Right cardiac atrium (tissue), 5 donors: ENCODE measurements at regions not wholly inside any gene's neighbourhood (a gene's known extent, or its start where the extent isn't known, plus 50 kb on each side); places are given as distances from the start of the nearest gene placed in this dataset.

Experiments
- ATAC-seq, 2 donors: fragments of 200-7000 bp; cut with Tn5 transposase; one replicate each; pipeline versions ENCODE4 v1.8.0 to v1.9.1; 2020; ENCODE audit warnings: moderate library complexity in 2 of 2, mild to moderate bottlenecking in 1 of 2
- DNase-seq, 3 donors: peaks; one replicate each; pipeline ENCODE4 v3.0.0-alpha.2; 2020
- H3K27ac ChIP-seq: one replicate; pipeline ENCODE4 v1.5.1; 2013; ENCODE audit warnings: mild to moderate bottlenecking, low read length, control low read depth, moderate library complexity
- H3K27me3 ChIP-seq: one replicate; pipeline ENCODE4 v1.6.1; 2013; ENCODE audit not compliant: control insufficient read depth, insufficient read depth
- H3K4me1 ChIP-seq: one replicate; pipeline ENCODE4 v1.6.1; 2013; ENCODE audit warnings: low read length; ENCODE audit not compliant: control insufficient read depth, insufficient read depth
- H3K4me3 ChIP-seq: one replicate; pipeline ENCODE4 v1.5.1; 2013; ENCODE audit warnings: low read length, control low read depth
- H3K9me3 ChIP-seq: one replicate; pipeline ENCODE4 v1.6.1; 2013; ENCODE audit warnings: low read length; ENCODE audit not compliant: control insufficient read depth
- WGBS: extraction: QIAGEN DNeasy Blood & Tissue Kit; methylation state at CpG from one replicate; pipeline ENCODE4 v1.1.7; 2013; 5-methylcytosine and 5-hydroxymethylcytosine counted together
- intact Hi-C, 4 donors: fragments of 100-400 bp; cut with DNase I; formaldehyde crosslinking; loops; one replicate each; pipeline versions ENCODE4 v1.11.0 to v1.14.0; 2022 to 2023
- donor health status: healthy with polysubstance abuse.
- donor health status: DM: no; HTN: yes; CAD: no.
- donor health status: DM: no; HTN: no; CAD: no.
- donor health status: DM: no; HTN: yes; CAD: no; lungs with severe emphysema.
- donor health status: DM: yes; HTN: yes; CAD: no.

- no peak for DNase-seq
- WGBS = 84% methylated on average over 1 of the region's 1 CpG
- no peak overlapping the region for H3K4me3 ChIP-seq
- H3K9me3 ChIP-seq = no peaks in the 10 kb centered on the region
- no peaks in the 10 kb centered on the region for H3K4me1 ChIP-seq
- no peaks in the 10 kb centered on the region for H3K27me3 ChIP-seq
- intact Hi-C loops = no loop called here
- no peak for ATAC-seq
- H3K27ac ChIP-seq = no peak overlapping the region
Observed at GRCh38 chr13:72448082-72448481, 279.3 kb downstream of the MZT1 start.

GRCh38 chr13:72444999-72445398, 282.4 kb downstream of the MZT1 start:
- WGBS = 51% methylated on average over 1 of the region's 1 CpG
- no peaks in the 10 kb centered on the region for H3K9me3 ChIP-seq
- ATAC-seq = no peak

GRCh38 chr13:72437458-72437857, 290.0 kb downstream of the MZT1 start:
- no peaks in the 10 kb centered on the region for H3K27me3 ChIP-seq
- DNase-seq = no peak
- WGBS = 37% methylated on average over 1 of the region's 1 CpG
- no peaks in the 10 kb centered on the region for H3K9me3 ChIP-seq
- no peak overlapping the region for H3K27ac ChIP-seq
- H3K4me3 ChIP-seq = no peak overlapping the region
- no peak for ATAC-seq
- intact Hi-C loops = no loop called here
- no peaks in the 10 kb centered on the region for H3K4me1 ChIP-seq

More at GRCh38 chr13:72444999-72445398, 282.4 kb downstream of the MZT1 start:
- H3K4me3 ChIP-seq = no peak overlapping the region
- H3K27ac ChIP-seq = no peak overlapping the region
- no peaks in the 10 kb centered on the region for H3K27me3 ChIP-seq
- DNase-seq = no peak
- H3K4me1 ChIP-seq = no peaks in the 10 kb centered on the region
- intact Hi-C loops = no loop called here

- ATAC-seq = no peak
- no peak overlapping the region for H3K4me3 ChIP-seq
Observed at GRCh38 chr13:72435251-72435650, 292.2 kb downstream of the MZT1 start.

GRCh38 chr13:72431981-72432682, 295.3 kb downstream of the MZT1 start:
- no peaks in the 10 kb centered on the region for H3K4me1 ChIP-seq
- no peaks in the 10 kb centered on the region for H3K9me3 ChIP-seq
- no peaks in the 10 kb centered on the region for H3K27me3 ChIP-seq
- DNase-seq (no peak), ATAC-seq (no peak)
- intact Hi-C loops = no loop called here
- H3K27ac ChIP-seq = no peak overlapping the region
- WGBS = 83% methylated on average over 3 of the region's 3 CpGs
- no peak overlapping the region for H3K4me3 ChIP-seq

More at GRCh38 chr13:72435251-72435650, 292.2 kb downstream of the MZT1 start:
- intact Hi-C loops = no loop called here
- WGBS = 85% methylated on average over 2 of the region's 2 CpGs
- Histone ChIP-seq H3K9me3 (no peaks in the 10 kb centered on the region), H3K27ac (no peak overlapping the region), H3K4me1 (no peaks in the 10 kb centered on the region), H3K27me3 (no peaks in the 10 kb centered on the region)
- no peak for DNase-seq

- no peak overlapping the region for H3K4me3 ChIP-seq
- no peak overlapping the region for H3K27ac ChIP-seq
- no peaks in the 10 kb centered on the region for H3K9me3 ChIP-seq
- intact Hi-C loops = no loop called here
- ATAC-seq (no peak), DNase-seq (no peak)
- no peaks in the 10 kb centered on the region for H3K4me1 ChIP-seq
- H3K27me3 ChIP-seq = no peaks in the 10 kb centered on the region
- 61% methylated on average over 4 of the region's 4 CpGs for WGBS
Observed at GRCh38 chr13:72430923-72431322, 296.5 kb downstream of the MZT1 start.

GRCh38 chr13:72427757-72428528, 299.5 kb downstream of the MZT1 start:
- intact Hi-C loops = no loop called here
- 60% methylated on average over 7 of the region's 7 CpGs for WGBS
- ATAC-seq (no peak), DNase-seq (no peak)
- H3K4me1 ChIP-seq = no peaks in the 10 kb centered on the region
- no peaks in the 10 kb centered on the region for H3K27me3 ChIP-seq
- H3K9me3 ChIP-seq = no peaks in the 10 kb centered on the region
- no peak overlapping the region for H3K4me3 ChIP-seq
- no peak overlapping the region for H3K27ac ChIP-seq

- ATAC-seq = no peak
- no peak overlapping the region for H3K27ac ChIP-seq
- H3K4me1 ChIP-seq = no peaks in the 10 kb centered on the region
- intact Hi-C loops = no loop called here
- WGBS = 91% methylated on average over 2 of the region's 2 CpGs
- H3K9me3 ChIP-seq = no peaks in the 10 kb centered on the region
- no peak for DNase-seq
- no peaks in the 10 kb centered on the region for H3K27me3 ChIP-seq
- H3K4me3 ChIP-seq = no peak overlapping the region
Observed at GRCh38 chr13:72424059-72424458, 303.4 kb downstream of the MZT1 start.

GRCh38 chr13:72415817-72416216, 311.6 kb downstream of the MZT1 start:
- intact Hi-C loops = no loop called here
- H3K4me3 ChIP-seq = no peak overlapping the region
- H3K27ac ChIP-seq = no peak overlapping the region
- H3K27me3 ChIP-seq = no peaks in the 10 kb centered on the region
- DNase-seq (no peak), ATAC-seq (no peak)
- H3K9me3 ChIP-seq = no peaks in the 10 kb centered on the region
- H3K4me1 ChIP-seq = no peaks in the 10 kb centered on the region
- WGBS = 83% methylated on average over 3 of the region's 3 CpGs

GRCh38 chr13:72412481-72412880, 314.9 kb downstream of the MZT1 start:
- H3K9me3 ChIP-seq = no peaks in the 10 kb centered on the region

GRCh38 chr13:72405441-72405840, 322.0 kb downstream of the MZT1 start:
- WGBS = 73% methylated on average over 1 of the region's 1 CpG
- H3K27ac ChIP-seq = no peak overlapping the region
- H3K9me3 ChIP-seq = no peaks in the 10 kb centered on the region
- H3K4me3 ChIP-seq = no peak overlapping the region
- intact Hi-C loops = no loop called here
- no peaks in the 10 kb centered on the region for H3K27me3 ChIP-seq
- no peak for ATAC-seq
- no peaks in the 10 kb centered on the region for H3K4me1 ChIP-seq
- no peak for DNase-seq

More at GRCh38 chr13:72412481-72412880, 314.9 kb downstream of the MZT1 start:
- no peak overlapping the region for H3K4me3 ChIP-seq
- WGBS = 78% methylated on average over 2 of the region's 2 CpGs
- intact Hi-C loops = no loop called here
- no peak for DNase-seq
- H3K27ac ChIP-seq = no peak overlapping the region
- no peaks in the 10 kb centered on the region for H3K27me3 ChIP-seq
- no peaks in the 10 kb centered on the region for H3K4me1 ChIP-seq
- ATAC-seq = no peak
